ENCODE measurements at regions not wholly inside any gene's neighbourhood (a gene's known extent, or its start where the extent isn't known, plus 50 kb on each side); places are given as distances from the start of the nearest gene placed in this dataset.

GRCh38 chr12:125882141-125882540 is 816.9 kb downstream of the AACS start:
- no peak for DNase-seq (ENCODE audit: low read depth)
- no peak overlapping the region for H3K4me3 ChIP-seq (replicated peaks; ENCODE audit: low read depth, low read length)
- TF ChIP-seq CTCF (IDR thresholded peaks at IDR 0.05; ENCODE audit: low read length, missing control alignments), result no peak

- TF ChIP-seq CTCF (IDR thresholded peaks at IDR 0.05; ENCODE audit: low read length, missing control alignments), result no peak
- DNase-seq (ENCODE audit: low read depth), result no peak
Observed at GRCh38 chr12:125888921-125889320, 823.7 kb downstream of the AACS start.

GRCh38 chr12:125889742-125890141 is 824.5 kb downstream of the AACS start:
- DNase-seq (ENCODE audit: low read depth), result no peak
- no peak overlapping the region for H3K4me3 ChIP-seq (replicated peaks; ENCODE audit: low read depth, low read length)
- TF ChIP-seq CTCF (IDR thresholded peaks at IDR 0.05; ENCODE audit: low read length, missing control alignments), result no peak

More at GRCh38 chr12:125888921-125889320, 823.7 kb downstream of the AACS start:
- no peak overlapping the region for H3K4me3 ChIP-seq (replicated peaks; ENCODE audit: low read depth, low read length)

- DNase-seq (ENCODE audit: low read depth), result no peak
- H3K4me3 ChIP-seq (replicated peaks; ENCODE audit: low read depth, low read length), result no peak overlapping the region
- no peak for TF ChIP-seq CTCF (IDR thresholded peaks at IDR 0.05; ENCODE audit: low read length, missing control alignments)
Observed at GRCh38 chr12:125890366-125890905, 825.2 kb downstream of the AACS start.

GRCh38 chr12:125890971-125891370 is 825.7 kb downstream of the AACS start:
- TF ChIP-seq CTCF (IDR thresholded peaks at IDR 0.05; ENCODE audit: low read length, missing control alignments), result no peak
- no peak overlapping the region for H3K4me3 ChIP-seq (replicated peaks; ENCODE audit: low read depth, low read length)
- no peak for DNase-seq (ENCODE audit: low read depth)

GRCh38 chr12:125892276-125892675 is 827.0 kb downstream of the AACS start:
- DNase-seq (ENCODE audit: low read depth), result no peak
- no peak for TF ChIP-seq CTCF (IDR thresholded peaks at IDR 0.05; ENCODE audit: low read length, missing control alignments)
- no peak overlapping the region for H3K4me3 ChIP-seq (replicated peaks; ENCODE audit: low read depth, low read length)

- DNase-seq (ENCODE audit: low read depth), result no peak
- TF ChIP-seq CTCF (IDR thresholded peaks at IDR 0.05; ENCODE audit: low read length, missing control alignments), result no peak
- H3K4me3 ChIP-seq (replicated peaks; ENCODE audit: low read depth, low read length), result no peak overlapping the region
Observed at GRCh38 chr12:125902991-125903390, 837.8 kb downstream of the AACS start.

Data from fibroblast of pulmonary artery (primary cell).